NB4 (cell line): ENCODE measurements at regions not wholly inside any gene's neighbourhood (a gene's known extent, or its start where the extent isn't known, plus 50 kb on each side); places are given as distances from the start of the nearest gene placed in this dataset.

Experiments
- DNase-seq: peaks from one replicate; pipeline ENCODE4 v3.0.0; 2010; ENCODE audit warnings: low read depth
- H3K4me3 ChIP-seq: one replicate; pipeline ENCODE4 v1.5.1; 2011; ENCODE audit warnings: mild to moderate bottlenecking, low read depth, low read length, moderate library complexity
- CTCF ChIP-seq: IDR thresholded peaks from one replicate; pipeline ENCODE4 v1.5.1; 2012; ENCODE audit warnings: low read depth, low read length
- MAX ChIP-seq: IDR thresholded peaks from 2 replicates; pipeline ENCODE4 v1.6.1; 2011; ENCODE audit warnings: low read depth, low read length
- MYC ChIP-seq: IDR thresholded peaks from 2 replicates; pipeline ENCODE4 v1.6.1; 2011; ENCODE audit warnings: low read depth, low read length
- POLR2A ChIP-seq: IDR thresholded peaks from 2 replicates; pipeline ENCODE4 v1.6.1; 2011; ENCODE audit warnings: mild to moderate bottlenecking; ENCODE audit not compliant: insufficient read length; ENCODE audit errors: extremely low read depth

GRCh38 chr6:40933864-40934263, 105.2 kb downstream of the UNC5CL start:
- TF ChIP-seq POLR2A (no peak), CTCF (no peak), MYC (no peak), MAX (no peak)
- no peak for DNase-seq
- H3K4me3 ChIP-seq, result no peak overlapping the region

DNA sequence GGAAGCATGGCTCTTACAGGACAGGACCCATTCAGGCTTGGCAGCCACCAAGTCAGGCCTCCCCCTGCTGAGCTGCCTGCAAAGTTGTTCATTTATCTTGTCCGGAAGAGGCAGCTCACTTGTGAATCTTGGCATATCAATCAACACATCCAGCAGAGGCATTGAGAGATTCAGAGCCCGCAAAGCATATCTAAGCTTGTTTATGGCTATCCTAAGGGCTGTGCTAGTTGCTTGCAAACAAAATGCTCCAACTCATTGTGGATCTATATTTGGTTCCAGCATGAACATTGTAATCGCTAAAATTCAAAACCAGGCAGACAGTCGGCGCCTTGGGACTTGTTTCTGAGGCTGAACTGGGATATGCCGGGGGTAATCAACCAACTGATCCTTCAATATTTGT, 106.1 kb downstream of the UNC5CL start:
- TF ChIP-seq POLR2A (no peak), MYC (no peak), CTCF (no peak), MAX (no peak)
- no peak overlapping the region for H3K4me3 ChIP-seq
- no peak for DNase-seq

DNA sequence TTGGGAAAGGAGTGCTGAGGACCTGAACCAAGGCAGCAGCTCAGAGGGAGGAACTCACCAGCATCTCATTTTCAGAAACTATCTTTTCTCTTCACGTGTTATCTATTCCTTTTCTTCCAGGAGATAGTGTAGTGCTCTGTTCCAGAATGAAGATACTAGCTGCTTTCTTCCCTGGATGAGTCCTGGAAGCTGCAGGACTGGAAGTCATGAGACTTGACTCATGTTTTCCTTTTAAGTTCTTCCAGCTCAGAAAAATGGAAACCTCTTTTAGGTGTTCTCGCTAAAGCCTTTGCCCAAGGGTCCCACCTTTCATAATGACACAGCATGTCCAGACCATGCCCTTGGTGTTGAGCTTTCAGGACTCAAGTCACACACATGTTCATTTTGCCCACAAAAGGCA, 106.7 kb downstream of the UNC5CL start:
- H3K4me3 ChIP-seq, result no peak overlapping the region
- no peak for TF ChIP-seq CTCF
- TF ChIP-seq POLR2A, result no peak
- no peak for TF ChIP-seq MAX
- no peak for TF ChIP-seq MYC
- no peak for DNase-seq

GRCh38 chr6:40931931-40932330, 107.1 kb downstream of the UNC5CL start:
- TF ChIP-seq MAX (no peak), MYC (no peak), CTCF (no peak), POLR2A (no peak)
- DNase-seq, result no peak
- no peak overlapping the region for H3K4me3 ChIP-seq

DNA sequence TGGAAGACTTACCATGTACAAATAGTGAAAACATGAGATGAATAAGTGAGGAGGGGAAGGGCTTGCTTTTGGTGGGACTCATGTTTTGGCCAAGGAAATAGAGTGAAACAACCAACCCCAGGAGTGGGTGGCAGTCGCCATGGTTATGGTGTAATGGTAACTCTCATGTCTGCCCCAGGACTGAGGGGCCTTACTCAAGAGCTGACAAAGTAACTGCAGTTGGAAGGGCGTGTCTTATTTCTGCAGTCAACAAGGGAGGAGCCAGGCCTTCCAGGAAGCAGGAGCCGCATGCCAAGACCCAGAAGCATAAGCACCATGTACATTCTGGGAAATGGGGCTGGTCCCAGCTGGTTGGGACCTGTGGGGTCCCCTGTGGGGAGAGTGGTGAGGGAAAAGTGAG, 108.5 kb downstream of the UNC5CL start:
- TF ChIP-seq POLR2A (no peak), MYC (no peak), MAX (no peak), CTCF (no peak)
- peak; percentile 27 for DNase-seq
- no peak overlapping the region for H3K4me3 ChIP-seq

DNA sequence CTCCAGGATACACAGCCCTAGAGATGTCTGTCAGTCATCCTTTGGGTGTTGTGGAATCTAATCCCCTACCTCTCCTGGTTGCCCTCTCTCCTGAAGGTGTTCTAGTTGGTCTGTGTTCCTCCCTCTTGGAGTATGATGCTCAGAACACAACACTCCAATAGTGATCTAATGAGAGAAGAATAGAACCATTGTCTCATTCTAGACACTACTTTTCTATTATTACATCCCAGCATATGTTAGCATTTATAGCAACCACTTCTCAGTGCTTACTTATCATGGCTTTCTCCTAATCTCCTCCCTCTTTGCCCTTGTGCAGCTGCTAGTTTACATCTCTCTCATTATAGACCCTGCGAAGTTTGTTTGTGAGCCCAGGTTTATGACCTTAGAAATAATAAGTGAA, 109.0 kb downstream of the UNC5CL start:
- H3K4me3 ChIP-seq, result no peak overlapping the region
- TF ChIP-seq CTCF, result no peak
- TF ChIP-seq MAX, result no peak
- no peak for TF ChIP-seq MYC
- TF ChIP-seq POLR2A, result no peak
- DNase-seq, result no peak
